Body of pancreas (tissue), 4 donors: ENCODE measurements at regions not wholly inside any gene's neighbourhood (a gene's known extent, or its start where the extent isn't known, plus 50 kb on each side); places are given as distances from the start of the nearest gene placed in this dataset.

ENCODE experiments used
- POLR2A ChIP-seq, 3 donors: fragments of 450-650 bp; IDR thresholded peaks; one replicate each; pipeline ENCODE4 v1.6.1; 2016; ENCODE audit warnings: antibody characterized with exemption in 3 of 3, mild to moderate bottlenecking in 2 of 3
- TF ChIP-seq, protein P1 (sequence below), 7 experiments: fragments of 450-650 bp in 4 of 7; fragments of 200-600 bp in 3 of 7; sonication (generic) in 3 of 7; IDR thresholded peaks; one replicate each; pipeline ENCODE4 v1.5.1; 2016 to 2019; ENCODE audit warnings: antibody characterized with exemption in 7 of 7

DNA sequence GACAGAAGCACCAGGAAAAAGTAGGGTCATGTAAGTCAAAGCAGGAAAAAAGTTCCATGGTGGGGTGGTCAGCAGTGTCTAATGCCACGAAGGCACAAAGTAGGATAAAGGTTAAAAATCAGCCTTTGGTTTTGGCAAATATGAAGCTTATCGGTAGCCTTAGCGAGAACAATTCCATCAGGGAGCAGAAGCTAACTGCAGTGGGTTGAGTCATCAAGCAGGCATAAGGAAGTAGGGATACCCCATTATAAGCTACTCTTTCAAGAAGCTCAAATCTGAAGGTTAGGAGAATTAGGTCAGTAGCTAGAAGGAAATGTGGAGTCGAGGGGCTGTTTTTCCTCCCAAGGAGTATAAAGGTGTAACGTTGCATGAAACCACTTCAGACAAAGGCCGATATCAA, 57.5 kb upstream of the USPL1 start:
- TF ChIP-seq, protein P1, sequence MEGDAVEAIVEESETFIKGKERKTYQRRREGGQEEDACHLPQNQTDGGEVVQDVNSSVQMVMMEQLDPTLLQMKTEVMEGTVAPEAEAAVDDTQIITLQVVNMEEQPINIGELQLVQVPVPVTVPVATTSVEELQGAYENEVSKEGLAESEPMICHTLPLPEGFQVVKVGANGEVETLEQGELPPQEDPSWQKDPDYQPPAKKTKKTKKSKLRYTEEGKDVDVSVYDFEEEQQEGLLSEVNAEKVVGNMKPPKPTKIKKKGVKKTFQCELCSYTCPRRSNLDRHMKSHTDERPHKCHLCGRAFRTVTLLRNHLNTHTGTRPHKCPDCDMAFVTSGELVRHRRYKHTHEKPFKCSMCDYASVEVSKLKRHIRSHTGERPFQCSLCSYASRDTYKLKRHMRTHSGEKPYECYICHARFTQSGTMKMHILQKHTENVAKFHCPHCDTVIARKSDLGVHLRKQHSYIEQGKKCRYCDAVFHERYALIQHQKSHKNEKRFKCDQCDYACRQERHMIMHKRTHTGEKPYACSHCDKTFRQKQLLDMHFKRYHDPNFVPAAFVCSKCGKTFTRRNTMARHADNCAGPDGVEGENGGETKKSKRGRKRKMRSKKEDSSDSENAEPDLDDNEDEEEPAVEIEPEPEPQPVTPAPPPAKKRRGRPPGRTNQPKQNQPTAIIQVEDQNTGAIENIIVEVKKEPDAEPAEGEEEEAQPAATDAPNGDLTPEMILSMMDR (IDR thresholded peaks at IDR 0.05) = no peak
- no peak for TF ChIP-seq POLR2A (IDR thresholded peaks at IDR 0.05)
